Panc1 (cell line): ENCODE measurements at regions not wholly inside any gene's neighbourhood (a gene's known extent, or its start where the extent isn't known, plus 50 kb on each side); places are given as distances from the start of the nearest gene placed in this dataset.
A peak's percentile ranks its signal among the peaks of the same experiment; 100 is the strongest.

ENCODE experiments used
- ATAC-seq: fragments of 200-7000 bp; cut with Tn5 transposase; 2 replicates; pipeline ENCODE4 v1.9.1; 2020; ENCODE audit warnings: mild to moderate bottlenecking, moderate library complexity
- BruUV-seq: library from RNA; stranded (reverse); fragments of 400-500 nt; replicated peaks from 2 replicates; lab custom pipeline; 2021; lab: Mats Ljungman, UMichigan
- CTCF ChIA-PET: fragments of 300-600 bp; sonication (Branson Sonifier 250); formaldehyde crosslinking; loops from one replicate; lab custom pipeline; 2022; ENCODE audit warnings: antibody characterized with exemption; lab: Charles Lee
- POLR2A ChIA-PET: fragments of 300-600 bp; sonication (Branson Sonifier 250); formaldehyde crosslinking; loops from one replicate; lab custom pipeline; 2022; ENCODE audit warnings: antibody characterized with exemption; lab: Charles Lee
- DNase-seq: peaks from one replicate; pipeline ENCODE4 v3.0.0-alpha.2; 2010; ENCODE audit warnings: low read depth, low spot score
- H3K27ac ChIP-seq: 2 replicates; pipeline ENCODE4 v1.5.1; 2011; ENCODE audit warnings: mild to moderate bottlenecking, low read length, inconsistent platforms
- H3K27me3 ChIP-seq: fragments of 200-500 bp; sonication (Bioruptor generic); 2 replicates; pipeline ENCODE4 v1.6.0; 2014; ENCODE audit warnings: low read length, inconsistent platforms; ENCODE audit not compliant: control insufficient read depth, insufficient read depth
- H3K36me3 ChIP-seq: fragments of 200-500 bp; sonication (Bioruptor generic); 2 replicates; pipeline ENCODE4 v1.5.1; 2014; ENCODE audit warnings: inconsistent platforms, mild to moderate bottlenecking, low read length, moderate library complexity; ENCODE audit not compliant: control insufficient read depth, insufficient read depth
- H3K4me1 ChIP-seq: 2 replicates; pipeline ENCODE4 v1.5.1; 2011; ENCODE audit warnings: inconsistent platforms, mild to moderate bottlenecking, low read length, moderate library complexity; ENCODE audit not compliant: control insufficient read depth, insufficient read depth
- H3K4me3 ChIP-seq, 2 experiments: 2 replicates each; pipeline ENCODE4 v1.5.1; 2011 to 2012; ENCODE audit warnings: low read depth in 2 of 2, low read length in 2 of 2, mild to moderate bottlenecking in 2 of 2, inconsistent platforms in 1 of 2, moderate library complexity in 1 of 2
- H3K9me3 ChIP-seq: fragments of 200-500 bp; sonication (Bioruptor generic); 2 replicates; pipeline ENCODE4 v1.5.1; 2014; ENCODE audit warnings: low read depth, mild to moderate bottlenecking, inconsistent platforms, low read length, moderate library complexity; ENCODE audit not compliant: control insufficient read depth, insufficient read depth
- CTCF ChIP-seq: fragments of 450-650 bp; IDR thresholded peaks from 2 replicates; pipeline ENCODE4 v1.5.1; 2017; ENCODE audit warnings: mild to moderate bottlenecking
- POLR2AphosphoS5 ChIP-seq: IDR thresholded peaks from 2 replicates; pipeline ENCODE4 v1.6.1; 2012; ENCODE audit warnings: mild to moderate bottlenecking, low read depth, low read length, moderate library complexity
- REST ChIP-seq, 2 experiments: IDR thresholded peaks; 2 replicates each; pipeline ENCODE4 v1.6.1; 2011 to 2012; ENCODE audit warnings: low read depth in 2 of 2, control low read depth in 1 of 2, low read length in 1 of 2, mild to moderate bottlenecking in 1 of 2, moderate library complexity in 1 of 2; ENCODE audit not compliant: insufficient read depth in 1 of 2
- SIN3A ChIP-seq: IDR thresholded peaks from 2 replicates; pipeline ENCODE4 v1.6.1; 2012; ENCODE audit warnings: low read depth, mild to moderate bottlenecking, low read length, moderate library complexity, borderline replicate concordance; ENCODE audit not compliant: insufficient read depth
- TCF7L2 ChIP-seq: IDR thresholded peaks from 2 replicates; pipeline ENCODE4 v1.6.1; 2011; ENCODE audit warnings: mild to moderate bottlenecking, low read depth, low read length, inconsistent platforms
- in situ Hi-C: cut with HindIII; loops from 2 replicates; pipeline ENCODE4 v1.10.0; 2016; ENCODE audit warnings: low sequenced_read_pairs, low pct_unique_long_range_greater_than_20kb
- intact Hi-C: fragments of 100-400 bp; cut with micrococcal nuclease; formaldehyde crosslinking; loops from one replicate; pipeline ENCODE4 v1.10.0; 2022; ENCODE audit not compliant: unreplicated experiment

GRCh38 chr13:111472559-111473460, 152.4 kb downstream of the TEX29 start:
- no peak for DNase-seq
- POLR2A ChIA-PET, result no interaction called here
- TF ChIP-seq TCF7L2 (no peak), SIN3A (no peak), POLR2AphosphoS5 (no peak), REST (IDR thresholded peaks at IDR 0.05; ENCODE audit: insufficient read depth in 1 of 2, low read depth in 2 of 2, low read length in 1 of 2) (no peak), CTCF (no peak)
- intact Hi-C loops, result loop anchor here (5.0 kb wide), 1 partner anchor 969 kb away; no protein-coding TSS in a partner anchor
- Histone ChIP-seq H3K36me3 (no peaks in the 10 kb centered on the region), H3K4me1 (no peaks in the 10 kb centered on the region), H3K9me3 (no peaks in the 10 kb centered on the region), H3K27me3 (no peaks in the 10 kb centered on the region), H3K4me3 (no peak overlapping the region), H3K27ac (no peak overlapping the region)
- BruUV-seq, result no TSS peak
- CTCF ChIA-PET, result no interaction called here
- in situ Hi-C loops, result no loop called here
- peak; percentile 17; the same call in 1 of the 2 replicates for ATAC-seq

GRCh38 chr13:111474136-111475002, 153.9 kb downstream of the TEX29 start:
- intact Hi-C loops, result loop anchor here (5.0 kb wide), 1 partner anchor 968 kb away; no protein-coding TSS in a partner anchor
- no peaks in the 10 kb centered on the region for H3K27me3 ChIP-seq
- POLR2A ChIA-PET, result no interaction called here

More at GRCh38 chr13:111474136-111475002, 153.9 kb downstream of the TEX29 start:
- ATAC-seq (peak; percentile 73; the same call in 1 of the 2 replicates), DNase-seq (peak; percentile 2)
- Histone ChIP-seq H3K4me3 (no peak overlapping the region), H3K36me3 (no peaks in the 10 kb centered on the region), H3K27ac (no peak overlapping the region), H3K9me3 (no peaks in the 10 kb centered on the region), H3K4me1 (no peaks in the 10 kb centered on the region)
- in situ Hi-C loops, result no loop called here
- TF ChIP-seq TCF7L2, result no peak
- no peak; the same call in 1 of the 2 replicates for TF ChIP-seq CTCF
- no peak for TF ChIP-seq REST (IDR thresholded peaks at IDR 0.05; ENCODE audit: insufficient read depth in 1 of 2, low read depth in 2 of 2, low read length in 1 of 2)
- TF ChIP-seq POLR2AphosphoS5, result no peak
- no TSS peak for BruUV-seq
- CTCF ChIA-PET, result interaction anchor here (0.6 to 1.3 kb wide), 3 partner anchors 968 to 1267 kb away, joined by 3 read pairs; no protein-coding TSS in a partner anchor
